Stimulated activated CD8-positive, alpha-beta memory T cell treated with anti-CD3 and anti-CD28 coated beads, Interleukin-15, amount 100 ng/mL, for 1 hour (primary cell): ENCODE measurements at regions not wholly inside any gene's neighbourhood (a gene's known extent, or its start where the extent isn't known, plus 50 kb on each side); places are given as distances from the start of the nearest gene placed in this dataset.

Experiments
- DNase-seq: peaks from one replicate; pipeline ENCODE4 v3.0.0-alpha.2; 2020; ENCODE audit warnings: low read depth

GRCh38 chr2:221169724-221170123 is 402.4 kb downstream of the EPHA4 start:
- no peak for DNase-seq

- DNase-seq, result no peak
Measured at GRCh38 chr2:221170548-221170947, 401.6 kb downstream of the EPHA4 start.

GRCh38 chr2:221176667-221177066 is 395.4 kb downstream of the EPHA4 start:
- DNase-seq, result no peak

- no peak for DNase-seq
Measured at GRCh38 chr2:221178139-221178538, 394.0 kb downstream of the EPHA4 start.

GRCh38 chr2:221186873-221187272 is 385.2 kb downstream of the EPHA4 start:
- DNase-seq, result no peak

- no peak for DNase-seq
Measured at GRCh38 chr2:221189431-221190067, 382.6 kb downstream of the EPHA4 start.

GRCh38 chr2:221195829-221196228 is 376.3 kb downstream of the EPHA4 start:
- DNase-seq, result no peak

- DNase-seq, result no peak
Measured at GRCh38 chr2:221197225-221197856, 374.8 kb downstream of the EPHA4 start.

- DNase-seq, result no peak
Measured at GRCh38 chr2:221198309-221198708, 373.8 kb downstream of the EPHA4 start.

- DNase-seq, result no peak
Measured at GRCh38 chr2:221200184-221200839, 371.8 kb downstream of the EPHA4 start.

GRCh38 chr2:221202431-221202830 is 369.7 kb downstream of the EPHA4 start:
- DNase-seq, result no peak

GRCh38 chr2:221203125-221203524 is 369.0 kb downstream of the EPHA4 start:
- DNase-seq, result no peak

- no peak for DNase-seq
Measured at GRCh38 chr2:221203856-221204255, 368.2 kb downstream of the EPHA4 start.

- no peak for DNase-seq
Measured at GRCh38 chr2:221204699-221205098, 367.4 kb downstream of the EPHA4 start.

- DNase-seq, result no peak
Measured at GRCh38 chr2:221205103-221205673, 366.9 kb downstream of the EPHA4 start.

GRCh38 chr2:221210686-221211085 is 361.4 kb downstream of the EPHA4 start:
- no peak for DNase-seq

GRCh38 chr2:221211653-221212052 is 360.5 kb downstream of the EPHA4 start:
- no peak for DNase-seq

GRCh38 chr2:221212105-221212504 is 360.0 kb downstream of the EPHA4 start:
- DNase-seq, result no peak

GRCh38 chr2:221215487-221215886 is 356.6 kb downstream of the EPHA4 start:
- DNase-seq, result no peak

- no peak for DNase-seq
Measured at GRCh38 chr2:221216636-221217035, 355.5 kb downstream of the EPHA4 start.

- no peak for DNase-seq
Measured at GRCh38 chr2:221225752-221226151, 346.4 kb downstream of the EPHA4 start.

GRCh38 chr2:221228214-221228769 is 343.8 kb downstream of the EPHA4 start:
- DNase-seq, result no peak

GRCh38 chr2:221229099-221229498 is 343.0 kb downstream of the EPHA4 start:
- no peak for DNase-seq
